ENCODE measurements at regions not wholly inside any gene's neighbourhood (a gene's known extent, or its start where the extent isn't known, plus 50 kb on each side); places are given as distances from the start of the nearest gene placed in this dataset.
"Not testable (repeated sequence)": the region's sequence is repeated elsewhere in the genome, so short reads cannot be mapped to it uniquely, and the experiment has no call there.

GRCh38 chr7:52779004-52779403, 256.4 kb upstream of the POM121L12 start:
- no peak for DNase-seq (ENCODE audit: low read depth, low spot score)

- DNase-seq (ENCODE audit: low read depth, low spot score), result no peak
Observed at GRCh38 chr7:52777051-52777822, 258.2 kb upstream of the POM121L12 start.

- DNase-seq (ENCODE audit: low read depth, low spot score), result no peak
Observed at GRCh38 chr7:52775876-52776275, 259.6 kb upstream of the POM121L12 start.

- DNase-seq (ENCODE audit: low read depth, low spot score), result no peak
Observed at GRCh38 chr7:52771177-52771576, 264.3 kb upstream of the POM121L12 start.

- DNase-seq (ENCODE audit: low read depth, low spot score), result no peak
Observed at GRCh38 chr7:52764492-52765169, 270.8 kb upstream of the POM121L12 start.

- no peak for DNase-seq (ENCODE audit: low read depth, low spot score)
Observed at GRCh38 chr7:52758356-52758755, 277.1 kb upstream of the POM121L12 start.

GRCh38 chr7:52753855-52754254, 281.6 kb upstream of the POM121L12 start:
- DNase-seq (ENCODE audit: low read depth, low spot score), result no peak

GRCh38 chr7:52752891-52753290, 282.5 kb upstream of the POM121L12 start:
- DNase-seq (ENCODE audit: low read depth, low spot score), result no peak

- DNase-seq (ENCODE audit: low read depth, low spot score), result no peak
Observed at GRCh38 chr7:52749880-52750279, 285.6 kb upstream of the POM121L12 start.

- no peak for DNase-seq (ENCODE audit: low read depth, low spot score)
Observed at GRCh38 chr7:52747817-52748216, 287.6 kb upstream of the POM121L12 start.

- no peak for DNase-seq (ENCODE audit: low read depth, low spot score)
Observed at GRCh38 chr7:52741670-52742290, 293.7 kb upstream of the POM121L12 start.

- DNase-seq (ENCODE audit: low read depth, low spot score), result no peak
Observed at GRCh38 chr7:52735656-52736055, 299.8 kb upstream of the POM121L12 start.

GRCh38 chr7:52728683-52729082, 306.8 kb upstream of the POM121L12 start:
- not testable (repeated sequence) for DNase-seq (ENCODE audit: low read depth, low spot score)

GRCh38 chr7:52727632-52728031, 307.8 kb upstream of the POM121L12 start:
- no peak for DNase-seq (ENCODE audit: low read depth, low spot score)

GRCh38 chr7:52726986-52727385, 308.4 kb upstream of the POM121L12 start:
- DNase-seq (ENCODE audit: low read depth, low spot score), result no peak

GRCh38 chr7:52726493-52726892, 308.9 kb upstream of the POM121L12 start:
- DNase-seq (ENCODE audit: low read depth, low spot score), result no peak

- DNase-seq (ENCODE audit: low read depth, low spot score), result no peak
Observed at GRCh38 chr7:52723606-52724005, 311.8 kb upstream of the POM121L12 start.

- no peak for DNase-seq (ENCODE audit: low read depth, low spot score)
Observed at GRCh38 chr7:52720856-52721255, 314.6 kb upstream of the POM121L12 start.

- DNase-seq (ENCODE audit: low read depth, low spot score), result no peak
Observed at GRCh38 chr7:52719677-52720076, 315.8 kb upstream of the POM121L12 start.

GRCh38 chr7:52715701-52716100, 319.7 kb upstream of the POM121L12 start:
- no peak for DNase-seq (ENCODE audit: low read depth, low spot score)

- no peak for DNase-seq (ENCODE audit: low read depth, low spot score)
Observed at GRCh38 chr7:52712938-52713337, 322.5 kb upstream of the POM121L12 start.

GRCh38 chr7:52711951-52712350, 323.5 kb upstream of the POM121L12 start:
- DNase-seq (ENCODE audit: low read depth, low spot score), result no peak

- DNase-seq (ENCODE audit: low read depth, low spot score), result no peak
Observed at GRCh38 chr7:52708846-52709245, 326.6 kb upstream of the POM121L12 start.

All from smooth muscle cell of the brain vasculature (primary cell).